Right lobe of liver (tissue), 4 donors: ENCODE measurements at regions not wholly inside any gene's neighbourhood (a gene's known extent, or its start where the extent isn't known, plus 50 kb on each side); places are given as distances from the start of the nearest gene placed in this dataset.
"Not testable (repeated sequence)": the region's sequence is repeated elsewhere in the genome, so short reads cannot be mapped to it uniquely, and the experiment has no call there.

Experiments used
- CTCF ChIP-seq, 4 donors: fragments of 200-600 bp in 3 of 4; fragments of 450-650 bp in 1 of 4; IDR thresholded peaks; one replicate each; pipeline versions ENCODE4 v1.5.1 to v1.8.0; 2016 to 2022; ENCODE audit warnings: antibody characterized with exemption in 4 of 4, mild to moderate bottlenecking in 2 of 4
- POLR2A ChIP-seq: fragments of 450-650 bp; IDR thresholded peaks from one replicate; pipeline ENCODE4 v1.6.1; 2017; ENCODE audit warnings: antibody characterized with exemption, mild to moderate bottlenecking
- donor health status: DM: no; HTN: no; CAD: no.
- donor health status: DM: no; HTN: no; CAD: no.
- donor health status: DM: no; HTN: yes; CAD: no.

GRCh38 chr2:90325796-90326353 lies 1634.4 kb downstream of the RPIA start:
- not testable (repeated sequence) for TF ChIP-seq CTCF (IDR thresholded peaks at IDR 0.05); POLR2A
